ENCODE measurements at regions not wholly inside any gene's neighbourhood (a gene's known extent, or its start where the extent isn't known, plus 50 kb on each side); places are given as distances from the start of the nearest gene placed in this dataset.
A peak's percentile ranks its signal among the peaks of the same experiment; 100 is the strongest.
"Not testable (repeated sequence)": the region's sequence is repeated elsewhere in the genome, so short reads cannot be mapped to it uniquely, and the experiment has no call there.

GRCh38 chr3:188974856-188975599 lies 196.7 kb upstream of the TPRG1 start:
- DNase-seq (ENCODE audit: low read depth), result no peak

- no peak for DNase-seq (ENCODE audit: low read depth)
These were observed 196.0 kb upstream of the TPRG1 start for GRCh38 chr3:188975600-188976314.

GRCh38 chr3:188976407-188976806 lies 195.4 kb upstream of the TPRG1 start:
- DNase-seq (ENCODE audit: low read depth), result no peak

GRCh38 chr3:188978421-188979171 lies 193.2 kb upstream of the TPRG1 start:
- DNase-seq (ENCODE audit: low read depth), result no peak

- no peak for DNase-seq (ENCODE audit: low read depth)
These were observed 192.5 kb upstream of the TPRG1 start for GRCh38 chr3:188979248-188979647.

- DNase-seq (ENCODE audit: low read depth), result no peak
These were observed 192.0 kb upstream of the TPRG1 start for GRCh38 chr3:188979669-188980310.

- DNase-seq (ENCODE audit: low read depth), result no peak
These were observed 178.6 kb upstream of the TPRG1 start for GRCh38 chr3:188993181-188993580.

- DNase-seq (ENCODE audit: low read depth), result no peak
These were observed 170.2 kb upstream of the TPRG1 start for GRCh38 chr3:189001559-189001958.

GRCh38 chr3:189003410-189003809 lies 168.4 kb upstream of the TPRG1 start:
- DNase-seq (ENCODE audit: low read depth), result no peak

- no peak for DNase-seq (ENCODE audit: low read depth)
These were observed 158.4 kb upstream of the TPRG1 start for GRCh38 chr3:189013224-189013888.

GRCh38 chr3:189014526-189014925 lies 157.2 kb upstream of the TPRG1 start:
- no peak for DNase-seq (ENCODE audit: low read depth)

GRCh38 chr3:189022576-189023466 lies 148.9 kb upstream of the TPRG1 start:
- DNase-seq (ENCODE audit: low read depth), result not testable (repeated sequence)

GRCh38 chr3:189025866-189026265 lies 145.9 kb upstream of the TPRG1 start:
- DNase-seq (ENCODE audit: low read depth), result no peak

GRCh38 chr3:189027626-189028155 lies 144.1 kb upstream of the TPRG1 start:
- DNase-seq (ENCODE audit: low read depth), result no peak

GRCh38 chr3:189038773-189039745 lies 132.7 kb upstream of the TPRG1 start:
- DNase-seq (ENCODE audit: low read depth), result no peak

- DNase-seq (ENCODE audit: low read depth), result no peak
These were observed 131.0 kb upstream of the TPRG1 start for GRCh38 chr3:189040656-189041335.

GRCh38 chr3:189041482-189042090 lies 130.2 kb upstream of the TPRG1 start:
- peak; percentile 62 for DNase-seq (ENCODE audit: low read depth)

- DNase-seq (ENCODE audit: low read depth), result no peak
These were observed 128.9 kb upstream of the TPRG1 start for GRCh38 chr3:189042832-189043231.

Measured in activated T-cell treated with anti-CD3 and anti-CD28 coated beads for 1 hour (primary cell).